ENCODE measurements at regions not wholly inside any gene's neighbourhood (a gene's known extent, or its start where the extent isn't known, plus 50 kb on each side); places are given as distances from the start of the nearest gene placed in this dataset.
"Not testable (repeated sequence)": the region's sequence is repeated elsewhere in the genome, so short reads cannot be mapped to it uniquely, and the experiment has no call there.

DNA sequence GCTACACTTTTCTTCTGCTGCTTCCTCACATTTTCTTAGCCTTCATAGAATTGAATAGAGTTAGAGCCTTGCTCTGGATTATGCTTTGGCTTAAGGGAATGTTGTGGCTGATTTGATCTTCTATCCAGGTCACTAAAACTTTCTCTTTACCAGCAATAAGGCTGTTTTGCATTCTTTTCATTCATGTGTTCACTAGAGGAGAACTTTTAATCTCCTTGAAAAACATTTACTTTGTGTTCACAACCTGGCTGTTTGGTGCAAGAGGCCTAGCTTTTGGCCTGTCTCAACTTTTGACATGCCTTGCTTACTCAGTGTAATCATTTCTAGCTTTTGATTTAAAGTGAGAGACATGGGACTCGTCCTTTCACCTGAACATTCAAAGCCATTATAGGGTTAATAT is 87.7 kb upstream of the RAB40AL start:
- no peaks in the 10 kb centered on the region for H3K9me3 ChIP-seq
- TF ChIP-seq, protein P1, sequence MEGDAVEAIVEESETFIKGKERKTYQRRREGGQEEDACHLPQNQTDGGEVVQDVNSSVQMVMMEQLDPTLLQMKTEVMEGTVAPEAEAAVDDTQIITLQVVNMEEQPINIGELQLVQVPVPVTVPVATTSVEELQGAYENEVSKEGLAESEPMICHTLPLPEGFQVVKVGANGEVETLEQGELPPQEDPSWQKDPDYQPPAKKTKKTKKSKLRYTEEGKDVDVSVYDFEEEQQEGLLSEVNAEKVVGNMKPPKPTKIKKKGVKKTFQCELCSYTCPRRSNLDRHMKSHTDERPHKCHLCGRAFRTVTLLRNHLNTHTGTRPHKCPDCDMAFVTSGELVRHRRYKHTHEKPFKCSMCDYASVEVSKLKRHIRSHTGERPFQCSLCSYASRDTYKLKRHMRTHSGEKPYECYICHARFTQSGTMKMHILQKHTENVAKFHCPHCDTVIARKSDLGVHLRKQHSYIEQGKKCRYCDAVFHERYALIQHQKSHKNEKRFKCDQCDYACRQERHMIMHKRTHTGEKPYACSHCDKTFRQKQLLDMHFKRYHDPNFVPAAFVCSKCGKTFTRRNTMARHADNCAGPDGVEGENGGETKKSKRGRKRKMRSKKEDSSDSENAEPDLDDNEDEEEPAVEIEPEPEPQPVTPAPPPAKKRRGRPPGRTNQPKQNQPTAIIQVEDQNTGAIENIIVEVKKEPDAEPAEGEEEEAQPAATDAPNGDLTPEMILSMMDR (IDR thresholded peaks at IDR 0.05), result no peak
- intact Hi-C loops (cut with DNase I), result no loop called here
- no peak for ATAC-seq
- WGBS, 2 donors, result 92 to 100% methylated on average over 1 of the region's 1 CpG
- no peak for DNase-seq
- H3K27ac ChIP-seq, result no peak overlapping the region
- H3K27me3 ChIP-seq, result peaks cover 0 to 8% (median 0%) of the 10 kb centered on the region in 7 donors
- no peaks in the 10 kb centered on the region for H3K4me1 ChIP-seq
- peaks cover 0 to 16% (median 0%) of the 10 kb centered on the region in 9 donors for H3K36me3 ChIP-seq
- no peak overlapping the region for H3K4me3 ChIP-seq

DNA sequence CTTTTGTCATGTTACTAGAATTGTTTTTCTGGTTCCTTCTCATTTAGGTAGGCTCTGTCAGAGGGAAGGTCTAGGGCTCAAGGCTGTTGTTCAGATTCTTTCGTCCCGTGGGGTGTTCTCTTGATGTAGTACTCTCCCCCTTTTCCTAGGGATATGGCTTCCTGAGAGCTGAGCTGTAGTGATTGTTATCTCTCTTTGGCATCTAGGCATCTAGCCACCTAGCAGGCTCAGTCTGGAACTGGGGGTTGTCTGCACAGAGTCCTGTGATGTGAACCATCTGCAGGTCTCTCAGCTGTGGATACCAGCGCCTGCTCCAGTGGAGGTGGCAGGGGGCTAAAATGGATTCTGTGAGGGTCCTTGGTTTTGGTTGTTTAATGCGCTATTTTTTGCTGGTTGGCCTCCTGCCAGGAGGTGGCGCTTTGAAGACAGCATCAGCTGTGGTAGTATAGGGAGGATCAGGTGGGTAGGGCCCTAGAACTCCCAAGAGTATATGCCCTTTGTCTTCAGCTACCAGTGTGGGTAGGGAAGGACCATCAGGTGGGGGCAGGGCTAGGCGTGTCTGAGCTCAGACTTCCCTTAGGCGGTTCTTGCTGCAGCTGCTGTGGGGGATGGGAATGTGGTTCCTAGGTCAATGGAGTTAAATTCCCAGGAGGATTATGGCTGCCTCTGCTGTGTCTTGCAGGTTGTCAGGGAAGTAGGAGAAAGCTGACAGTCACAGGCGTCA is 78.1 kb upstream of the RAB40AL start:
- DNase-seq; H3K27me3 ChIP-seq; H3K36me3 ChIP-seq; intact Hi-C loops (cut with DNase I); H3K4me1 ChIP-seq; H3K4me3 ChIP-seq; H3K27ac ChIP-seq; ATAC-seq; H3K9me3 ChIP-seq: not testable (repeated sequence)
- 89 to 93% methylated on average over 8 of the region's 8 CpGs for WGBS, 2 donors

DNA sequence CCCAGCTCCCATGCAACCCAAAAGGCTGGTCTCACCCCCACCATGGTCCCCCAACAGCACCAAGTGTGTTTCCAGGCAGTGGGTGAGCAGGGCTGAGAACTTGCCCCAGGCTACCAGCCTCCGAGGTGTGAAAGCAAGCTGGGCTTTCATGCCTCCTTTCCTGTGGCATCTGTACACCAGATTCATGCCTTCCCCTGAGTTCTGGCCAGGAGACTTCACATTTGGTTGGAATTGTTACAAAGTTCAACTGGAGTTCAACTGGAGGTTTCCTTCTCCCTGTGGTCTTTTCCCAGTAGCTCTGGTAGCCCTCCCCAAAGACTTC is 77.6 kb upstream of the RAB40AL start:
- ATAC-seq (no peak), DNase-seq (no peak)
- TF ChIP-seq, protein P1 (IDR thresholded peaks at IDR 0.05), result no peak
- Histone ChIP-seq H3K27me3 (no peaks in the 10 kb centered on the region), H3K4me1 (no peaks in the 10 kb centered on the region), H3K9me3 (no peaks in the 10 kb centered on the region), H3K4me3 (no peak overlapping the region), H3K36me3 (no peaks in the 10 kb centered on the region), H3K27ac (no peak overlapping the region)
- 100% methylated on average over 1 of the region's 1 CpG for WGBS, 2 donors
- intact Hi-C loops (cut with DNase I), result no loop called here

- DNase-seq (no peak), ATAC-seq (no peak)
- H3K36me3 ChIP-seq, result peaks cover 0 to 4% (median 0%) of the 10 kb centered on the region in 9 donors
- H3K4me3 ChIP-seq, result no peak overlapping the region
- H3K4me1 ChIP-seq, result no peaks in the 10 kb centered on the region
- 57 to 74% methylated on average over 1 of the region's 1 CpG for WGBS, 2 donors
- H3K27me3 ChIP-seq, result no peaks in the 10 kb centered on the region
- intact Hi-C loops (cut with DNase I), result loop anchor here in 3 of 10 donors (5.0 to 10.0 kb wide), 3 partner anchors 345 to 368 kb away; partner anchors contain the start of gene TMSB15A (in 1 of the 3)
- H3K27ac ChIP-seq, result no peak overlapping the region
- H3K9me3 ChIP-seq, result no peaks in the 10 kb centered on the region
- TF ChIP-seq, protein P1 (IDR thresholded peaks at IDR 0.05), result no peak
Measured at GRCh38 chrX:102860235-102860634, 76.8 kb upstream of the RAB40AL start.

GRCh38 chrX:102863735-102864134 is 73.3 kb upstream of the RAB40AL start:
- WGBS, 2 donors, result 4 to 7% methylated on average over 4 of the region's 4 CpGs
- peak; percentile 77 to 83 for DNase-seq
- intact Hi-C loops (cut with DNase I), result loop anchor here in 3 of 10 donors (5.0 to 10.0 kb wide), 3 partner anchors 349 to 371 kb away; partner anchors contain the start of gene TMSB15A (in 1 of the 3)
- Histone ChIP-seq H3K27me3 (no peaks in the 10 kb centered on the region), H3K4me3 (no peak overlapping the region), H3K36me3 (peaks cover 0 to 22% (median 0%) of the 10 kb centered on the region in 9 donors), H3K27ac (no peak overlapping the region), H3K4me1 (no peaks in the 10 kb centered on the region), H3K9me3 (no peaks in the 10 kb centered on the region)
- peak in 7 of 8 donors; percentile 51 to 82 (median 71) for ATAC-seq
- TF ChIP-seq, protein P1 (IDR thresholded peaks at IDR 0.05), result peak; percentile 55 to 91 (median 81)

All from heart right ventricle (tissue), 16 donors.